Tibial artery (tissue), 4 donors: ENCODE measurements at regions not wholly inside any gene's neighbourhood (a gene's known extent, or its start where the extent isn't known, plus 50 kb on each side); places are given as distances from the start of the nearest gene placed in this dataset.
A peak's percentile ranks its signal among the peaks of the same experiment; 100 is the strongest.
"Not testable (repeated sequence)": the region's sequence is repeated elsewhere in the genome, so short reads cannot be mapped to it uniquely, and the experiment has no call there.

ENCODE experiments used
- DNase-seq, 2 donors: peaks; one replicate each; pipeline ENCODE4 v3.0.0-alpha.2; 2019
- H3K27ac ChIP-seq, 2 donors: fragments of 200-600 bp; sonication (generic) in 1 of 2; 1 replicate in 1 of 2; 2 replicates in 1 of 2; pipeline ENCODE4 v1.5.1; 2018 to 2019; ENCODE audit warnings: mild to moderate bottlenecking in 1 of 2
- H3K27me3 ChIP-seq, 2 donors: fragments of 200-600 bp; sonication (generic) in 1 of 2; one replicate each; pipeline versions ENCODE4 v1.5.1 to v1.6.0; 2016 to 2019
- H3K36me3 ChIP-seq, 3 donors: fragments of 200-600 bp; sonication (generic) in 2 of 3; one replicate each; pipeline ENCODE4 v1.5.1; 2016 to 2019; ENCODE audit warnings: mild to moderate bottlenecking in 2 of 3
- H3K4me1 ChIP-seq, 4 donors: fragments of 200-600 bp; sonication (generic) in 2 of 4; 1 replicate in 3 of 4; 2 replicates in 1 of 4; pipeline ENCODE4 v1.5.1; 2016 to 2019
- H3K4me3 ChIP-seq, 2 donors: fragments of 200-600 bp; sonication (generic) in 1 of 2; 1 replicate in 1 of 2; 2 replicates in 1 of 2; pipeline ENCODE4 v1.5.1; 2018 to 2019; ENCODE audit warnings: mild to moderate bottlenecking in 2 of 2
- H3K9me3 ChIP-seq, 3 donors: fragments of 200-600 bp; sonication (generic) in 1 of 3; one replicate each; pipeline ENCODE4 v1.5.1; 2016 to 2019
- CTCF ChIP-seq, 2 experiments: fragments of 200-600 bp in 1 of 2; fragments of 450-650 bp in 1 of 2; IDR thresholded peaks; one replicate each; pipeline ENCODE4 v1.5.1; 2017 to 2019; ENCODE audit warnings: antibody characterized with exemption in 2 of 2, mild to moderate bottlenecking in 1 of 2, moderate library complexity in 1 of 2
- intact Hi-C: fragments of 100-400 bp; cut with DNase I; formaldehyde crosslinking; loops from one replicate; pipeline ENCODE4 v1.15.0; 2023; ENCODE audit warnings: low total_unique reads

- Histone ChIP-seq H3K27ac (no peak overlapping the region), H3K4me1 (no peaks in the 10 kb centered on the region), H3K27me3 (no peaks in the 10 kb centered on the region), H3K9me3 (no peaks in the 10 kb centered on the region), H3K36me3 (no peaks in the 10 kb centered on the region), H3K4me3 (no peak overlapping the region)
- DNase-seq: no peak
- intact Hi-C loops: no loop called here
- no peak for TF ChIP-seq CTCF (IDR thresholded peaks at IDR 0.05)
Measured at GRCh38 chr10:126738001-126738400, 67.5 kb upstream of the C10orf90 start.

GRCh38 chr10:126744571-126744970 lies 74.1 kb upstream of the C10orf90 start:
- H3K9me3 ChIP-seq: no peaks in the 10 kb centered on the region
- no peak for TF ChIP-seq CTCF (IDR thresholded peaks at IDR 0.05)
- no peaks in the 10 kb centered on the region for H3K27me3 ChIP-seq
- no peak for DNase-seq
- intact Hi-C loops: no loop called here
- H3K4me1 ChIP-seq: no peaks in the 10 kb centered on the region
- H3K36me3 ChIP-seq: no peaks in the 10 kb centered on the region
- H3K4me3 ChIP-seq: no peak overlapping the region
- H3K27ac ChIP-seq: no peak overlapping the region

- Histone ChIP-seq H3K27me3 (no peaks in the 10 kb centered on the region), H3K36me3 (no peaks in the 10 kb centered on the region), H3K9me3 (no peaks in the 10 kb centered on the region), H3K27ac (no peak overlapping the region), H3K4me1 (no peaks in the 10 kb centered on the region), H3K4me3 (no peak overlapping the region)
- peak in 1 of 2 donors; percentile 66 for DNase-seq
- intact Hi-C loops: no loop called here
- peak; percentile 41 to 47 for TF ChIP-seq CTCF (IDR thresholded peaks at IDR 0.05)
Measured at GRCh38 chr10:126749015-126749655, 78.6 kb upstream of the C10orf90 start.

GRCh38 chr10:126754966-126755365 lies 84.5 kb upstream of the C10orf90 start:
- TF ChIP-seq CTCF (IDR thresholded peaks at IDR 0.05): no peak
- H3K4me3 ChIP-seq: no peak overlapping the region
- no peak for DNase-seq
- H3K27me3 ChIP-seq: no peaks in the 10 kb centered on the region
- H3K27ac ChIP-seq: no peak overlapping the region
- H3K9me3 ChIP-seq: no peaks in the 10 kb centered on the region
- H3K4me1 ChIP-seq: no peaks in the 10 kb centered on the region
- intact Hi-C loops: no loop called here
- no peaks in the 10 kb centered on the region for H3K36me3 ChIP-seq

GRCh38 chr10:126758867-126759266 lies 88.4 kb upstream of the C10orf90 start:
- Histone ChIP-seq H3K36me3 (no peaks in the 10 kb centered on the region), H3K9me3 (no peaks in the 10 kb centered on the region), H3K4me1 (no peaks in the 10 kb centered on the region), H3K27ac (no peak overlapping the region), H3K27me3 (no peaks in the 10 kb centered on the region), H3K4me3 (no peak overlapping the region)
- DNase-seq: no peak
- intact Hi-C loops: no loop called here
- TF ChIP-seq CTCF (IDR thresholded peaks at IDR 0.05): no peak

- Histone ChIP-seq H3K27me3 (no peaks in the 10 kb centered on the region), H3K4me1 (no peaks in the 10 kb centered on the region), H3K27ac (no peak overlapping the region), H3K4me3 (no peak overlapping the region), H3K9me3 (no peaks in the 10 kb centered on the region), H3K36me3 (no peaks in the 10 kb centered on the region)
- intact Hi-C loops: no loop called here
- no peak for DNase-seq
- no peak for TF ChIP-seq CTCF (IDR thresholded peaks at IDR 0.05)
Measured at GRCh38 chr10:126759531-126759930, 89.0 kb upstream of the C10orf90 start.

- H3K36me3 ChIP-seq, H3K9me3 ChIP-seq, H3K4me3 ChIP-seq, H3K27me3 ChIP-seq, H3K27ac ChIP-seq, intact Hi-C loops, H3K4me1 ChIP-seq, DNase-seq: not testable (repeated sequence)
Measured at GRCh38 chr10:126766646-126767045, 96.2 kb upstream of the C10orf90 start.
